OCI-LY3 (cell line): ENCODE measurements at regions not wholly inside any gene's neighbourhood (a gene's known extent, or its start where the extent isn't known, plus 50 kb on each side); places are given as distances from the start of the nearest gene placed in this dataset.

ENCODE experiments used
- EZH2phosphoT487 ChIP-seq: fragments of 200-600 bp; shearing (Covaris generic); IDR thresholded peaks from 2 replicates; pipeline ENCODE4 v1.6.1; 2018; ENCODE audit warnings: antibody characterized with exemption, mixed run types, low read depth
- TF ChIP-seq, protein P1 (sequence below): fragments of 200-600, 300-600 bp; sonication (generic); IDR thresholded peaks from 2 replicates; pipeline ENCODE4 v1.5.1; 2014; ENCODE audit warnings: antibody characterized with exemption, low read length, low read depth

DNA sequence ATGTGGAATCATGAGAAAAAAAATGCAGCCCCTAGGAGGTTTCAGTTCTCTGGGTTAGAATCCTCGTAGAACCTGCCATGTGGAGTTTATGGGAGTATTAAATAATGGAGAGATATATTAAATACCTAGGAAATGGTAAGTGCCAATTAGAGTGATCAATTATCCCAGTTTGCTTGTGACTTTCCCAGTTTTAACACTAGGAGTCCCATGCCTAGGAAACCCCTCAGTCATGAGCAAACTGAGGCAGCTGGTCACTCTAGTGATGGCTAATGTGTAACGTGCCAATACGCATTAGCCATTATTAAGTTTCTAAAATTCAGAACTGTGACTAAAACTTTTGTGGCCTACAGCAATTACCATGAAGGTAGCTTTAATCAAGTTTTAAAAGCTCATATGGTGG lies 720.6 kb downstream of the TAF11L14 start:
- TF ChIP-seq, protein P1, sequence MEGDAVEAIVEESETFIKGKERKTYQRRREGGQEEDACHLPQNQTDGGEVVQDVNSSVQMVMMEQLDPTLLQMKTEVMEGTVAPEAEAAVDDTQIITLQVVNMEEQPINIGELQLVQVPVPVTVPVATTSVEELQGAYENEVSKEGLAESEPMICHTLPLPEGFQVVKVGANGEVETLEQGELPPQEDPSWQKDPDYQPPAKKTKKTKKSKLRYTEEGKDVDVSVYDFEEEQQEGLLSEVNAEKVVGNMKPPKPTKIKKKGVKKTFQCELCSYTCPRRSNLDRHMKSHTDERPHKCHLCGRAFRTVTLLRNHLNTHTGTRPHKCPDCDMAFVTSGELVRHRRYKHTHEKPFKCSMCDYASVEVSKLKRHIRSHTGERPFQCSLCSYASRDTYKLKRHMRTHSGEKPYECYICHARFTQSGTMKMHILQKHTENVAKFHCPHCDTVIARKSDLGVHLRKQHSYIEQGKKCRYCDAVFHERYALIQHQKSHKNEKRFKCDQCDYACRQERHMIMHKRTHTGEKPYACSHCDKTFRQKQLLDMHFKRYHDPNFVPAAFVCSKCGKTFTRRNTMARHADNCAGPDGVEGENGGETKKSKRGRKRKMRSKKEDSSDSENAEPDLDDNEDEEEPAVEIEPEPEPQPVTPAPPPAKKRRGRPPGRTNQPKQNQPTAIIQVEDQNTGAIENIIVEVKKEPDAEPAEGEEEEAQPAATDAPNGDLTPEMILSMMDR, result no peak
- TF ChIP-seq EZH2phosphoT487, result no peak
